GM12878 (cell line): ENCODE measurements at regions not wholly inside any gene's neighbourhood (a gene's known extent, or its start where the extent isn't known, plus 50 kb on each side); places are given as distances from the start of the nearest gene placed in this dataset.

ENCODE experiments used
- ATAC-seq: fragments of 200-7000 bp; cut with Tn5 transposase; 3 replicates; pipeline ENCODE4 v1.9.1; 2020; ENCODE audit warnings: mild to moderate bottlenecking, moderate library complexity
- BruUV-seq: library from RNA; stranded (reverse); fragments of 400-500 nt; replicated peaks from 2 replicates; lab custom pipeline; 2021; lab: Mats Ljungman, UMichigan
- CTCF ChIA-PET: fragments of 300-600 bp; sonication (Branson Sonifier 250); formaldehyde crosslinking; extraction: SDS; loops from one replicate; lab custom pipeline; 2021; ENCODE audit warnings: inconsistent platforms; lab: Yijun Ruan, JAX
- POLR2A ChIA-PET: fragments of 350-600 bp; formaldehyde crosslinking; extraction: SDS; loops from one replicate; lab custom pipeline; 2021; ENCODE audit warnings: inconsistent platforms; lab: Charles Lee
- RAD21 ChIA-PET: fragments of 300-600 bp; sonication (Branson Sonifier 250); formaldehyde crosslinking; loops from one replicate; lab custom pipeline; 2023; ENCODE audit warnings: antibody characterized with exemption; ENCODE audit not compliant: unreplicated experiment; lab: Charles Lee
- SMC1A ChIA-PET: fragments of 300-600 bp; sonication (Branson Sonifier 250); formaldehyde crosslinking; loops from one replicate; lab custom pipeline; 2023; ENCODE audit not compliant: unreplicated experiment, uncharacterized antibody; lab: Charles Lee
- DNase-seq: peaks from one replicate; pipeline ENCODE4 v3.0.0-alpha.2; 2011; ENCODE audit warnings: low read depth, low spot score
- FAIRE-seq: peaks from 3 replicates; lab custom pipeline; 2011; peaks lifted over from hg19 to GRCh38; lab: Jason Lieb, UNC
- H2AFZ ChIP-seq: 2 replicates; pipeline ENCODE4 v1.6.0; 2011; ENCODE audit warnings: low read depth, low read length, control low read depth; ENCODE audit not compliant: control insufficient read depth
- H3K27ac ChIP-seq: 2 replicates; pipeline ENCODE4 v1.5.1; 2011; ENCODE audit warnings: control low read depth; ENCODE audit not compliant: control insufficient read depth, insufficient read depth
- H3K27me3 ChIP-seq, 2 experiments: replicated peaks in 1 of 2; 2 replicates each; pipeline versions ENCODE4 v1.6.0 to v1.6.1; 2011; ENCODE audit warnings: low read length in 1 of 2; ENCODE audit not compliant: control insufficient read depth in 2 of 2, insufficient read depth in 2 of 2
- H3K36me3 ChIP-seq, 2 experiments: 2 replicates each; pipeline ENCODE4 v1.5.1; 2011; ENCODE audit warnings: low read length in 1 of 2; ENCODE audit not compliant: control insufficient read depth in 2 of 2, insufficient read depth in 2 of 2
- H3K4me1 ChIP-seq: 2 replicates; pipeline ENCODE4 v1.6.1; 2011; ENCODE audit warnings: mild to moderate bottlenecking, low read length, moderate library complexity, mixed read lengths; ENCODE audit not compliant: control insufficient read depth, insufficient read depth
- H3K4me2 ChIP-seq: 2 replicates; pipeline ENCODE4 v1.6.0; 2011; ENCODE audit warnings: control low read depth; ENCODE audit not compliant: control insufficient read depth, insufficient read depth
- H3K4me3 ChIP-seq: fragments of 200-600 bp; sonication (generic); 2 replicates; pipeline ENCODE4 v1.5.1; 2016
- H3K79me2 ChIP-seq: 2 replicates; pipeline ENCODE4 v1.6.0; 2011; ENCODE audit warnings: low read length; ENCODE audit not compliant: control insufficient read depth, insufficient read depth
- H3K9ac ChIP-seq: 2 replicates; pipeline ENCODE4 v1.8.0; 2011; ENCODE audit warnings: low read length, control low read depth, mixed read lengths; ENCODE audit not compliant: control insufficient read depth, insufficient read depth
- H3K9me3 ChIP-seq: replicated peaks from 3 replicates; pipeline ENCODE4 v1.5.1; 2011; ENCODE audit warnings: mild to moderate bottlenecking, low read length; ENCODE audit not compliant: control insufficient read depth, insufficient read depth
- H4K20me1 ChIP-seq: 2 replicates; pipeline ENCODE4 v1.6.0; 2011; ENCODE audit not compliant: control insufficient read depth, insufficient read depth
- CEBPZ ChIP-seq: fragments of 150-350 bp; IDR thresholded peaks from 2 replicates; pipeline ENCODE4 v1.6.1; 2016; ENCODE audit warnings: low read depth, low read length
- JUND ChIP-seq: IDR thresholded peaks from 2 replicates; pipeline ENCODE4 v1.6.1; 2012; ENCODE audit warnings: low read depth, mild to moderate bottlenecking, low read length, improper control_type of control experiment, moderate library complexity
- MTA3 ChIP-seq: IDR thresholded peaks from 2 replicates; pipeline ENCODE4 v1.6.1; 2012; ENCODE audit warnings: low read length, inconsistent platforms, borderline replicate concordance
- PAX5 ChIP-seq: IDR thresholded peaks from 2 replicates; pipeline ENCODE4 v1.6.1; 2011; ENCODE audit warnings: low read depth, low read length, borderline replicate concordance
- RFX5 ChIP-seq: IDR thresholded peaks from 2 replicates; pipeline ENCODE4 v1.6.1; 2011; ENCODE audit warnings: low read depth, low read length, improper control_type of control experiment
- SIX5 ChIP-seq: IDR thresholded peaks from 2 replicates; pipeline ENCODE4 v1.6.1; 2011; ENCODE audit warnings: mild to moderate bottlenecking, low read depth, low read length, moderate library complexity; ENCODE audit not compliant: severe bottlenecking
- SP1 ChIP-seq: IDR thresholded peaks from one replicate; pipeline ENCODE4 v1.6.1; 2011; ENCODE audit warnings: low read depth, low read length
- WGBS: methylation state at CpG from one replicate; pipeline ENCODE4 v1.1.6; 2016; ENCODE audit warnings: low lambda C conversion rate; ENCODE audit not compliant: insufficient replicate concordance, insufficient coverage; ENCODE audit errors: missing lambda C conversion rate; 5-methylcytosine and 5-hydroxymethylcytosine counted together
- in situ Hi-C: fragments of 300-500 bp; cut with MboI; formaldehyde crosslinking; loops from 9 replicates; pipeline ENCODE4 v1.14.3; 2018; ENCODE audit warnings: mixed read lengths
- intact Hi-C: fragments of 100-400 bp; cut with micrococcal nuclease; formaldehyde crosslinking; loops from one replicate; pipeline ENCODE4 v1.14.2; 2022; ENCODE audit not compliant: unreplicated experiment

DNA sequence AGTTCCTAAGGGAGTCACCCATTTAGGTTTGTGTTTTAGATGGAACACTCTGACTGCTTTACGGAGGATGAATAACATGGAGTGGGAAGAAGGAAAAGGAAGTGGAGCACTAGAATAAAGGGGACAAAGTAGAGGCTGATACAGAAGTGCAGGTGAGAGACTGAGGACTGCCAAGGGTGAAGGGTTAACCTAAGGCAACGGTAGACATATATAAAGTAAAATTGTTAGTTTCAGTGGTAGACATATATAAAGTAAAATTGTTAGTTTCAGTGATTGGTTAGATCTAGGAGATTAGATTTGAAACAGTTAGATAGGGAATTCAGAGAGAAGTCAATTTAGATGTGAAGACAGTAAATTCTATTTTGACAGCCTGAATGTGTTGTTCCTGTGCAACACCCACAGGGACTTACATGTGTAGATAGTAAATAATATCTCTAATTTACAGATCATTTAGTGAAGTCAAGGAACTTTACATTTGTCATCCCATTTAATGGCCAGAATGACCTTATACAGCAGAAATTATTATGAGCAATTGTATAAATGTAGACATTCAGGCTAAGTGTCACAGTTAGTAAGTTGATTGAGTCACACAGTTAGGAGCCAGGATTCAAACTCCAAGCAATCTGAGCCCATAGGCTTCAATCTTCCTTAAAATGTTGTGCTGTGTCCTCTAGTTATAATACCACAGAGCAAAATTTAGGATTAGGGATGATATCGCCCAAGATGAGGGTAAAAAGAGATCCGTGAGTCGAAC lies 270.8 kb upstream of the UBE2E3 start:
- ChIA-PET SMC1A (no interaction called here), POLR2A (no interaction called here), RAD21 (no interaction called here), CTCF (no interaction called here)
- no peak overlapping the region for H3K27ac ChIP-seq
- no peaks in the 10 kb centered on the region for H3K79me2 ChIP-seq
- intact Hi-C loops (no loop called here), in situ Hi-C loops (no loop called here)
- H3K27me3 ChIP-seq, result no peaks in the 10 kb centered on the region
- WGBS, result 45% methylated on average over 5 of the region's 5 CpGs
- no peaks in the 10 kb centered on the region for H3K9me3 ChIP-seq
- no peak for ATAC-seq
- H3K36me3 ChIP-seq, result no peaks in the 10 kb centered on the region
- no TSS peak for BruUV-seq
- no peaks in the 10 kb centered on the region for H4K20me1 ChIP-seq
- no peak for FAIRE-seq
- no peak overlapping the region for H3K4me2 ChIP-seq
- no peak for TF ChIP-seq RFX5
- no peak for TF ChIP-seq SIX5
- TF ChIP-seq JUND, result no peak
- TF ChIP-seq PAX5, result no peak
- no peak for TF ChIP-seq SP1
- no peak for TF ChIP-seq CEBPZ
- no peak for TF ChIP-seq MTA3
- no peak overlapping the region for H2AFZ ChIP-seq
- H3K4me1 ChIP-seq, result no peaks in the 10 kb centered on the region
- no peak for DNase-seq
- H3K4me3 ChIP-seq, result no peak overlapping the region
- H3K9ac ChIP-seq, result no peak overlapping the region
